Brain microvascular endothelial cell (primary cell): ENCODE measurements at regions not wholly inside any gene's neighbourhood (a gene's known extent, or its start where the extent isn't known, plus 50 kb on each side); places are given as distances from the start of the nearest gene placed in this dataset.
A peak's percentile ranks its signal among the peaks of the same experiment; 100 is the strongest.

Experiments
- DNase-seq: peaks from one replicate; pipeline ENCODE4 v3.0.0-alpha.2; 2020
- H3K27ac ChIP-seq: fragments of 250-450 bp; sonication (Bioruptor Pico); 2 replicates; pipeline ENCODE4 v1.5.1; 2020; ENCODE audit warnings: mild to moderate bottlenecking, moderate library complexity
- H3K27me3 ChIP-seq: fragments of 250-450 bp; sonication (Bioruptor Pico); replicated peaks from 2 replicates; pipeline ENCODE4 v1.5.1; 2020; ENCODE audit warnings: mild to moderate bottlenecking
- H3K36me3 ChIP-seq: fragments of 250-450 bp; sonication (Bioruptor Pico); replicated peaks from 2 replicates; pipeline ENCODE4 v1.5.1; 2020; ENCODE audit warnings: mild to moderate bottlenecking
- H3K4me3 ChIP-seq: 2 replicates; pipeline ENCODE4 v1.5.1; 2011; ENCODE audit warnings: low read depth, mild to moderate bottlenecking, control low read depth, low read length, moderate library complexity
- in situ Hi-C: cut with HindIII; loops from 2 replicates; pipeline ENCODE4 v1.10.0; 2017; ENCODE audit warnings: low sequenced_read_pairs, low pct_ligation_motif_present
- TF ChIP-seq, protein P1 (sequence below): IDR thresholded peaks from 2 replicates; pipeline ENCODE4 v1.5.1; 2011; ENCODE audit warnings: low read depth, mild to moderate bottlenecking, moderate library complexity, low read length, control low read depth, inconsistent platforms; ENCODE audit errors: missing control alignments

DNA sequence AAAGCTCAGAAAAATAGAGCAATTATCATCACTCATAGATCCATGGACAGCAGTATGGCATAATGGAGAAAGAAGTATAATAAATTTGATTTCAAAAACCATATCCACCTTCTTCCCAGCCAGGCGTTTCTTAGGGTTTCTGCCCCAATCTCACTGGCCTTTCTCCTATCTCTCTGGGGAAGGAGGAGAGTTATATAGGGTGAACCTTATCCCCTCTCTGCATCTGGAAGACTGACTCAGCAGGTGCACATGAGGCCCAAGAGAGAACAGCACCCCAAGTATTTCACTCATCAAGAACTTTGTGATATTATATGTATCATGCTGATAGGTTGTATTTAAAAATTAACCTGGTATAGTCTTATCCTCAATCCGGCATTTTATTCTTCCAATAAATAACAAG is 318.8 kb upstream of the RASGEF1B start:
- H3K27me3 ChIP-seq = no peaks in the 10 kb centered on the region
- H3K4me3 ChIP-seq = no peak overlapping the region
- in situ Hi-C loops = no loop called here
- TF ChIP-seq, protein P1, sequence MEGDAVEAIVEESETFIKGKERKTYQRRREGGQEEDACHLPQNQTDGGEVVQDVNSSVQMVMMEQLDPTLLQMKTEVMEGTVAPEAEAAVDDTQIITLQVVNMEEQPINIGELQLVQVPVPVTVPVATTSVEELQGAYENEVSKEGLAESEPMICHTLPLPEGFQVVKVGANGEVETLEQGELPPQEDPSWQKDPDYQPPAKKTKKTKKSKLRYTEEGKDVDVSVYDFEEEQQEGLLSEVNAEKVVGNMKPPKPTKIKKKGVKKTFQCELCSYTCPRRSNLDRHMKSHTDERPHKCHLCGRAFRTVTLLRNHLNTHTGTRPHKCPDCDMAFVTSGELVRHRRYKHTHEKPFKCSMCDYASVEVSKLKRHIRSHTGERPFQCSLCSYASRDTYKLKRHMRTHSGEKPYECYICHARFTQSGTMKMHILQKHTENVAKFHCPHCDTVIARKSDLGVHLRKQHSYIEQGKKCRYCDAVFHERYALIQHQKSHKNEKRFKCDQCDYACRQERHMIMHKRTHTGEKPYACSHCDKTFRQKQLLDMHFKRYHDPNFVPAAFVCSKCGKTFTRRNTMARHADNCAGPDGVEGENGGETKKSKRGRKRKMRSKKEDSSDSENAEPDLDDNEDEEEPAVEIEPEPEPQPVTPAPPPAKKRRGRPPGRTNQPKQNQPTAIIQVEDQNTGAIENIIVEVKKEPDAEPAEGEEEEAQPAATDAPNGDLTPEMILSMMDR = no peak
- DNase-seq = no peak
- no peak overlapping the region for H3K27ac ChIP-seq
- no peaks in the 10 kb centered on the region for H3K36me3 ChIP-seq

DNA sequence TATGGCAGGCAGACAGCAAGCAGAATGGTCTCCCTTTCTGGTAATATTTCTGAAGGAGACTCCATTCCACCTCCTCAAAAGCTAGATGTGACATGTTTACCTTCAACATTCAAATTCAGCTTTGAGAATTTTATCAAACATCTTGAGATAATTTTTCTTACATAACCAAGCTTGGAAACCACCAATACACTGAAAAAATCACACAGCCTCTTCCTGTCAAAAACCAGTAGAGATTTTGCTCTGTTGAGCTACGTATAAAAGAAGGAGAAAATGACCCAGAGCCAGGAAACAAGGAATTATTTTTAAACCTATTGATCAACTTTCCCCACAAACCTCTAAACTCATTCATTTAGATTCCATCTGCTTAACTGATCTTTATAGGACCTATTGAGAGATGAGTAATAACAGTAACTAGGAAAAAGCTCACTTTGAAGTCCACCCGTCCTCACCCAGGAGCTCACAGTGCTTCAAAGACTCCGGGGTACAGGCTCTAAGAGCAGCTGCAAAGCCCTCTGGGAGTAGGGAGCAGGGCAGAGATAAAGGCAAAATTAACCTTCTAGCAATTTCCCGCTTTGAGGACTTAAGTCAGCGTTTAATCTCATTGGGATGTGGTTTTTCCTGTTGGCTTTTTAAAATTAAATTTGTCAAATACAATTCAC is 318.2 kb upstream of the RASGEF1B start:
- TF ChIP-seq, protein P1 = no peak

DNA sequence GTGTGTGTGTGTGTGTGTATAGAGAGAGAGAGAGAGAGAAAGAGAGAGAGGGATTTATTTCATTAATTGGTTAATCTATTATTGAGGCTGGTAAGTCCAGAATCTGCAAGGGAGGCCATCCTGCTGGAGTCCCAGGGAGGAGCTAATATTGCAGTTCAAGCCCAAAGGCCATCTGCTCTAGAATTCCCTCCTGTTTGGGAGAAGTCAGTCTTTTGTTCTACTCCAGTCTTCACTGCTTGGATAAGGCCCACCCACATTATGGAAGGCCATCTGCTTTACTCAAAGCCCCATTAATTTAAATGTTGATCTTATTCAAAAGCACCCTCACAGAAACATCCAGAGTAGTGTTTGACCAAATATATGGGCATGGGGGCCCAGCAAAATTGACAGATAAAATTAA is 317.5 kb upstream of the RASGEF1B start:
- H3K4me3 ChIP-seq = no peak overlapping the region
- TF ChIP-seq, protein P1 = no peak
- no peak for DNase-seq
- H3K27me3 ChIP-seq = no peaks in the 10 kb centered on the region
- no peaks in the 10 kb centered on the region for H3K36me3 ChIP-seq
- no peak overlapping the region for H3K27ac ChIP-seq
- in situ Hi-C loops = no loop called here

More for the DNA sequence above, 318.2 kb upstream of the RASGEF1B start:
- Histone ChIP-seq H3K36me3 (no peaks in the 10 kb centered on the region), H3K27me3 (no peaks in the 10 kb centered on the region), H3K27ac (no peak overlapping the region), H3K4me3 (no peak overlapping the region)
- in situ Hi-C loops = no loop called here
- no peak for DNase-seq

DNA sequence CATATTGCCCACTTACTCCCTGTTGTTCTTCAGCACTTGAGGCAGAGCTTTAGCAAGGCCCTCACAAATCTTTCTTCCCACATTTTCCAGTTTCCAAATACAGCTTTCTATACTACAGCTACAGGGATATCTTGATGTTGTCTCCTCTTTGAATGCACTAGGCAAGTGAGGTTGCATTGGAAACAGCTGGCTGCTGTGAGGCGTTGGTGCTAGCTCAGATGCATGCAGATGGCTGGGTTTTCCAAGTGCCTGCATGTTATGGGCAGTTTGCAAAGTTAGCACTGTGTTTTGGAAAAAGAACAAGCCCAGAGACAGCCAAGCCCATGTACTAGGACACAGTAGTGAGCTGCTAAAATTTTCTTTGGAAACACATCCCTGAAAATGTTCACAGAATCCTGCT is 315.1 kb upstream of the RASGEF1B start:
- in situ Hi-C loops = no loop called here

DNA sequence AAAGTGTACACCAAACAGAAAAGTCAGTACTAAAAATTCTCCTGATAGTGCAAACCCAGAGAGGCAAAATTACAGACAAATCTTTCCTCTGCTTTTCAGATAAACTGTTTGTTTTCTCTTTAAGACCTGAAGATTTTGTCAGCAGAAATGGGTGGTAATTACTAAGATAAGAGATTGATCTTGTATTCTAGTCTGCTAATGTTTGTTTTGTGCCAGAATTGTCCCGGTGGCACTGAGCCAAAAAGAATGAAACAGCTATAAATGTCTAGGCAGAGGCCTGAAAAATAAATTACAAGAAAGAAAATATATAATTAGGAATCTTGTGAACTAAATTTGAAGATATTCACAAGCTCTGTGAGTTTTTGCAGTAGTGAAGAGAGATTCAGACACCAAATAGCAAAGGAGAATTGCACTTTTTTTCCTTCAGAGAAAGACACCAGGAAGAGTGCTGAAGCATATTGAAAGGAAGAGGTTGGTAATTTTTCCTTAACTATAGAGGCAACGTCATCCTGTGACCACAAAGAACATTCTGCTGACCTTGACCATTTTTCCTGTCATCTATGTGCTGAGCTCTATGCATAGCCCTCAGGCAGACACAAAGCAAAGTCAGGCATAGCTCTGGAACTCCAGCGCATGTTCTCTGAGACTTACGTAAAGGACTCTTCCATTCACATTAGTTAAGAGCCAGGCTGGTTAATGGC is 314.5 kb upstream of the RASGEF1B start:
- H3K27ac ChIP-seq = no peak overlapping the region
- no peaks in the 10 kb centered on the region for H3K36me3 ChIP-seq
- DNase-seq = peak; percentile 27
- H3K4me3 ChIP-seq = no peak overlapping the region
- TF ChIP-seq, protein P1 = no peak
- in situ Hi-C loops = no loop called here
- no peaks in the 10 kb centered on the region for H3K27me3 ChIP-seq

More for the DNA sequence above, 315.1 kb upstream of the RASGEF1B start:
- DNase-seq = no peak
- Histone ChIP-seq H3K27ac (no peak overlapping the region), H3K36me3 (no peaks in the 10 kb centered on the region), H3K27me3 (no peaks in the 10 kb centered on the region), H3K4me3 (no peak overlapping the region)
- TF ChIP-seq, protein P1 = no peak
